GM20431 (cell line): ENCODE measurements at regions not wholly inside any gene's neighbourhood (a gene's known extent, or its start where the extent isn't known, plus 50 kb on each side); places are given as distances from the start of the nearest gene placed in this dataset.

Source experiments
- in situ Hi-C: fragments of 300-500 bp; cut with MseI, MboI; formaldehyde crosslinking; loops from one replicate; pipeline ENCODE4 v1.15.0; 2020; ENCODE audit warnings: low sequenced_read_pairs; ENCODE audit not compliant: unreplicated experiment

GRCh38 chr22:47811971-47812370 lies 1049.5 kb downstream of the TBC1D22A start:
- in situ Hi-C loops, result no loop called here

- in situ Hi-C loops, result no loop called here
Measured at GRCh38 chr22:47810505-47811500, 1048.4 kb downstream of the TBC1D22A start.

- in situ Hi-C loops, result no loop called here
Measured at GRCh38 chr22:47808886-47809620, 1046.6 kb downstream of the TBC1D22A start.

DNA sequence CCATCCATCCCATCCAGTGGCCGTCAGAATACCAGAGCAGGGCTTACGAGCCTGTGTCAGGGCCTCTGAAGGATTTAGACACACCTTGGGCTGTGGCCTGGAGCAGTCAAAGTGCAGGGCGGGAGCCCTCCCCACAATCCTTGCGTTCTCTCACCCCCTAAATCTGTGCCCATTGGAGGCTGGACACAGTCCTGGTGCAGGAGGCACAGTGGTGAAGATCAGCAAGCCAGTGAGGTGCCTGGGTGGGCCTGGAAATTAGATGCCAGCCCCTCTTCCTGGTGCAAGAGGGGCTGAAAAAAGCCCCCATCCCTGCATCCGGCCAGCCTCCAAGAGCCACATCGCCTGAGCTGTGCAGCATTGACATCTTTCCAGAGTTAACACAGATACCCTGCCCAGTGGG lies 1045.8 kb downstream of the TBC1D22A start:
- in situ Hi-C loops, result no loop called here

- in situ Hi-C loops, result no loop called here
Measured at GRCh38 chr22:47807506-47807905, 1045.1 kb downstream of the TBC1D22A start.

- in situ Hi-C loops, result no loop called here
Measured at GRCh38 chr22:47806894-47807293, 1044.4 kb downstream of the TBC1D22A start.

DNA sequence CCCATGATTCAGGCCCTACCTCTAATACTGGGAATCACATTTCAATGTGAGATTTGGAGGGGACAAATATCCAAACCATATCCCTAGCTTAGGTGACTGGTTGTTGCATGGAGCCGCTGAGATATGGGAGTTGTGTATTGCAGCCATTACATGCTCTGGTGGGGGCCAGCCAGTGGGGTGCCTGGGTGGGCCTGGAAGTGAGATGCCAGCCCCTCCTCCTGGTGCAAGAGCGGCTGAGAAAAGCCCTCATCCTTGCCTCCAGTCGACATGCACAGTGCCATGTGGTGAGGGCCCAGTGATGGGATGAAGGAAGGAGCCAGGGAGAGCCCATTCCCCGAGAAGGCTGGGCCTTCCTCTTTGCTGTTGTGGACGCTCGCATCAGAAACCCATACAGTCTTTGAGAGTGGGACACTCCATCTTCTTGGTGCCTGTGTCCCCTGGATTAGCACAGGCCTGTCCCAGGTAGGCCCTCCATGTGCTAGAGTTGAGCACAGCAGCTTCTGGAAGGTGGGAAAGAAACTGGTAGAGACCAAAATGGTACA lies 1043.0 kb downstream of the TBC1D22A start:
- in situ Hi-C loops, result no loop called here

DNA sequence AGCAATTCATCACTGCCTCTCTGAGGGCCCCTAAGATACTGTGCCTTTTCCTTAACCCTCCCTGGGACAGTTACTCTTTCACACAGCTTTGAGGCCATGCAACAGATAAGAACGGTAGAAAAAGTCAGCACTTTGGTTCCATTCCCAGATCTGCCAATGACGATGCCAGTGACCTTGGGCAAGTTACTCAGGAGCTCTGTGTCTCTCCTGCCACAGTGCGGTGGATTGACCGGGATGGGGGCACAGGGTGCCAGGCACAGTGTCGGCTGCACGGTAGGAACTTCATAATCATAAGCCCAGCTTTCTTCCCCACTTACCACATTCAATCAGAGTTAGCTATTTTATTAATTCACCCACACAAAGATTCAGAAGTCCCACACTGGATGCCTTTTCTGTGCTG lies 1041.8 kb downstream of the TBC1D22A start:
- in situ Hi-C loops, result no loop called here

DNA sequence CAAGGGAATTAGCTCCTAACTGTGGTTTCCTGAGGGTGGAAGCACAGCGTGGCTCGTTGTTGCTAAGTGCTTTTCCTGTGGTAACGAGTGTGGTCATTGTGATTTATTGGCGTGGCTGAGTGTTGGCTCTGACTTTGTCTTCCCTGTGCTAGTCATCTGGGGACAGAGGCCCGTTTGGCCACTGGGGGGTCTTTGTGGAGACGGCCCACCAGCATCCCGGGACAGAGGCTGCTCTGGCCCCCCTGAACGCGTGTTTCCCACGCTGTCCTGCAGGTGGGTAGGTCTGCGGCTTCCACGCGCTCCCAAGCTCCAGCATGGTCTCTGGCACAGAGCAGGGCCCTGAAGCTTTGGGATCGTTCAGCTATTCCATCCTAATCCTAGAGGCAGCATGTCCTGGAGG lies 1040.0 kb downstream of the TBC1D22A start:
- in situ Hi-C loops, result no loop called here

DNA sequence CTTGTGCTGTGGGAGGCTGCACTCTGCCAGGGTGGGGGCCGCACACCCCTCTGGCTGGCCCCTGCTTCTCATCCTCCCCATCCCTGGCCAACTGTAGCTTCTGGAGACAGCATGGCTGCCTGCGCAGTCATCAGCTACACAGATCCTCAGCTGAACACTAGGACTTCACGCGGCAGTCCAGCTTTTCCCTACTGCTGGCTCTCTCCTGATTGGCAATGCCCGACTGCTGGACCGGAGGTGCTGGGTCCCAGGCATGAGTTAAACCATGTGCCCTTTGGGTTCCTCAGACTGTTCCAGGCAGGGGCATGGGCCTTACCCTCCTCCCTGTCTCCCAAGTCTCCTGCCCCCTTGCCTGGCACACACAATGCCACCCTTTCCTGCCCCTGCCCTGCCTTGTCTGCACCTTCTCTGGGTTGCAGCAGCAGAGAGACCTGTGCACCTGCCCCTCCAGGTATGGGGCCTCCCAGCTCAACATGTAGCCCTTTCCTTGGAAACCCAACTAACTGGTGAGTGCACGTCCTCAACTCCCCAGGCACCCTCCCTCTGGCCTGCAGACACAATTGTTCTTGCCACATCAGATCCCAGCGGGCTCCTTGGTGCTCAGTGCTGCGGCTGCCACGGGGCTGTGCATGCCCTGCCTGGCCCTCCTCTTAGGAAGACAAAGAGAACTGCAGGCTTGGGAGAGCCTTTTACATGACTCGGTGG lies 1039.2 kb downstream of the TBC1D22A start:
- in situ Hi-C loops, result no loop called here

DNA sequence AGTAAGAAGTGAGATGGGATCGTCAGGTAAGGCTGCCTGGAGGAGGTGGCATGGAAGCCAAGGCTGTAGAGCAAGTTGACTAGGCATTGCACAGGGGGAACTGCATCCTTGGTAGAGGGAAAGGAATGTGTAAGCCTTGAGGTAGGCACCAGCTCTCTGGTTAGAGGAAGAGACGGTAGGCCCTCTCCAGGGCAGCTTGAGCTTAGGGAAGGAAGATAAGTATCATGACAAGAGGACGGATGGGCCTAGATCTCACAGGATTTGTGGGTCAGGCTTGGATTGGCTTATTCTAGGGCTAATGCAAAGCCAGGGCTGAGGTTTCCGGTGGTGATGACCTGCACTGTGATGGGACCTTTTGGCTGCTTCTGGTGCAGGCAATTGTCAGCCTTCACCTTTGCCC lies 1035.8 kb downstream of the TBC1D22A start:
- in situ Hi-C loops, result no loop called here

DNA sequence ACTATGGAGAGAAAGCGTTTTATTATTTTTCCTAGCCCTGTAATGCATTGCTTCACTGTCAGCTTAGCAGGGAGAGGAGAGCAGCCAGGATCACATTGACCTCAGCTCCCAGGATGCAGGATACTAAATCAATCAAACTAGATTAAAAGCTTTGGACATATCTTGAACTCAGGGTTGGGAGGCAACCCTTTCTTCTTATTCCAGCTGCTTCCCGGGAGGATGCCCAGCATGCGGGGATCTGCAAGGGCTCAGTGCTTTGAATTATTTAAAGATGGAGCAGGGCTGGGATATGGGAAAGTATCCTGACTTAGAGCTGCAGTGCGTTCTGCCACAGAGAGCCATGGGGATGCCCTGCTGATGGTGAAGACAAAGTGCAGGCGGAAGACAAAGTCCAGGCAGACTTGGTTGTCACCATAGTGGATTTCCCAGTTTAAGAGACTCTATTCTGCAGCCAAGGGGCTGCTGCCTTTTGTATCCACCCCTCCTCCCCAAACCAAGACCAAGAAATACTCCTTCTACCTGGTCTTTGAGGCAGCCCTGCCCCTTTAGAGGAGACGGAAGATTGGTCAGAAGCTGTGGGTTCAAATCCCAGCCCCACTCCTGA lies 1035.0 kb downstream of the TBC1D22A start:
- in situ Hi-C loops, result no loop called here

DNA sequence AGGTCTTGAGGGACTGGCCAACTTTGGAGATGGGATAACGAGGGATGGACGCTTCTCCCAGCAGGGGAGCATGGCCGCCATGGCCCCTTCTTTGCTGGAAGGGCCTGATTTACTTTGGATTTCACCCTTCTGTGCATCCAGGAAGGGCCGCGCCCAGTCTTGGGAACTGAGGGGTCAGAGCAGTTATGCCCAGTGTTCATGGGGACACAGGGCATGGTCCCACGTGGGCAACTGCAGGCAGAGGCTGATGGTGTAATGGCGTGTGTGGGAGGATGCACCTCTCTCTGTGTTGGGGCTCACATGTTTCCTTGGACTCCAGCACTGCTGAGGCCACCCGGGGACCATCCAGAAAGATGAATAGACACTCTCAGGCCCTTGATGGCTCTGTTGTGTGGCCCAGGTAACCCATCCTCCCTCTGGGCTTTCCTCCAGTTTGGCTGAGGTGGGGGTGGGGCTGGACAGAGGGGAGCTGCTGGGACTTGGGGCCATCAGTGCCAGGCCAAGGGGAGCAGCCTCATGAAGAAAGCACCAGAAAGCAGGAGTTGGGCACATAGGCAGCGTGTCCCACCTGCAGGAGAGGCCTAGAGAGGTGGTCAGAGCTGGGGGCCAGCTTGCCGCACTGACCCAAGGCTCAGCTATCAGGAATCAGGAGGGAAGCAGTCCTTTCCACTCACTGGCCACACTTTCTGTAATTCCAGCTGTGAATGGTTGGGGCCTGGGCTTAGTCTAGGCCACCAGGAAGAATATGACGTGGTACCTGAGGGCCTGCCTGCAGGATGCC lies 1033.9 kb downstream of the TBC1D22A start:
- in situ Hi-C loops, result no loop called here

GRCh38 chr22:47795477-47796127 lies 1033.2 kb downstream of the TBC1D22A start:
- in situ Hi-C loops, result no loop called here

GRCh38 chr22:47794851-47795250 lies 1032.4 kb downstream of the TBC1D22A start:
- in situ Hi-C loops, result no loop called here

- in situ Hi-C loops, result no loop called here
Measured at GRCh38 chr22:47793304-47794101, 1031.1 kb downstream of the TBC1D22A start.

DNA sequence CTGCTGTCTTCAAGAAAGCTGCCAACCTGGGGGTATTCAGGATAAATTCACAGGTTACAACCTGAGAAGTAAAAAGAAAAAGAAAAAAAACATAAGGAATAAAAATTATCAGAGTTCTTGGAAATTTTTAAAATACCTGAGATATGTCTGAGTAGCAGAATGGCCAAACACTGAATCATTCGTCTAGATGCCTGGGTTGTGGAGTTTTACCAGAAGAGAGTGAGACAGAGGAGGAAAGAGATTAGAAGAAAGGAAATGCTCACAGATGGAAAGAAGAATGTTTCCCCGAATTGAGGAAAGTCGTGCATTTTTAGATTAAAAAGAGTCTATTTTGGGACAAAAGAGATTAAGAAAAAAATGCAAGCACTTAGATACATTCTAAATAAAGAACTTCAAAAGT lies 1026.7 kb downstream of the TBC1D22A start:
- in situ Hi-C loops, result no loop called here

DNA sequence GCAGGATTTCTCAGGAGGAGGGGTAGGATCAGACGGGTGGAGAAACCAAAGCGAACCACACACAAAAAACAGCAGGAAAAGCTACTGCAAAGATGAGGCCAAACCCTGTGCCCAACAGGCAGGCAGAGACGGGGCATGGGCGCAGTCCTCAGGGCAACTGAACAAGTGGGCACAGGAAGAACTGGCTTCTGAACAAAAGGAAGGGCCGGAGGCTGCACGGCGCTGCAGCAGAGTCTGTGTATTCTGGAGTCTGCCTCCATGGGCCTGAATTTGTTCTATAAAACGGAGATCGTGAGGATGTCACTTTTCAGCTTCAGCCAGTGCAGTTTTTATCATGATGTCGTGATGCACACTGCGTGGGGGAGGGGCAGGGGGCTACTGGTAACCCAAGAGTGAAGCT lies 1026.0 kb downstream of the TBC1D22A start:
- in situ Hi-C loops, result no loop called here
